Keratinocyte (primary cell): ENCODE measurements at regions not wholly inside any gene's neighbourhood (a gene's known extent, or its start where the extent isn't known, plus 50 kb on each side); places are given as distances from the start of the nearest gene placed in this dataset.

Experiments used
- EZH2 ChIP-seq: IDR thresholded peaks from one replicate; pipeline ENCODE4 v1.6.1; 2012; ENCODE audit warnings: inconsistent platforms, mild to moderate bottlenecking, low read length, moderate library complexity
- TF ChIP-seq, protein P1 (sequence below), 3 experiments: IDR thresholded peaks in 1 of 3; conservative IDR thresholded peaks in 1 of 3; optimal IDR thresholded peaks in 1 of 3; 2 replicates in 2 of 3; 3 replicates in 1 of 3; pipeline versions ENCODE3 to v1.5.1; 2011; ENCODE audit warnings: low read length in 3 of 3, mild to moderate bottlenecking in 3 of 3, moderate library complexity in 2 of 3, control low read depth in 1 of 3, inconsistent platforms in 1 of 3; ENCODE audit not compliant: insufficient read depth in 2 of 3; ENCODE audit errors: extremely low read depth in 1 of 3

GRCh38 chr5:87777877-87778276 is 365.1 kb upstream of the CCNH start:
- TF ChIP-seq, protein P1, sequence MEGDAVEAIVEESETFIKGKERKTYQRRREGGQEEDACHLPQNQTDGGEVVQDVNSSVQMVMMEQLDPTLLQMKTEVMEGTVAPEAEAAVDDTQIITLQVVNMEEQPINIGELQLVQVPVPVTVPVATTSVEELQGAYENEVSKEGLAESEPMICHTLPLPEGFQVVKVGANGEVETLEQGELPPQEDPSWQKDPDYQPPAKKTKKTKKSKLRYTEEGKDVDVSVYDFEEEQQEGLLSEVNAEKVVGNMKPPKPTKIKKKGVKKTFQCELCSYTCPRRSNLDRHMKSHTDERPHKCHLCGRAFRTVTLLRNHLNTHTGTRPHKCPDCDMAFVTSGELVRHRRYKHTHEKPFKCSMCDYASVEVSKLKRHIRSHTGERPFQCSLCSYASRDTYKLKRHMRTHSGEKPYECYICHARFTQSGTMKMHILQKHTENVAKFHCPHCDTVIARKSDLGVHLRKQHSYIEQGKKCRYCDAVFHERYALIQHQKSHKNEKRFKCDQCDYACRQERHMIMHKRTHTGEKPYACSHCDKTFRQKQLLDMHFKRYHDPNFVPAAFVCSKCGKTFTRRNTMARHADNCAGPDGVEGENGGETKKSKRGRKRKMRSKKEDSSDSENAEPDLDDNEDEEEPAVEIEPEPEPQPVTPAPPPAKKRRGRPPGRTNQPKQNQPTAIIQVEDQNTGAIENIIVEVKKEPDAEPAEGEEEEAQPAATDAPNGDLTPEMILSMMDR (optimal IDR thresholded peaks at IDR 0.05 in 1 of 3, IDR thresholded peaks at IDR 0.05 in 1 of 3, conservative IDR thresholded peaks at IDR 0.05 in 1 of 3; ENCODE audit: extremely low read depth in 1 of 3, insufficient read depth in 2 of 3, low read length in 3 of 3): no peak
- no peak for TF ChIP-seq EZH2
